ENCODE measurements at regions not wholly inside any gene's neighbourhood (a gene's known extent, or its start where the extent isn't known, plus 50 kb on each side); places are given as distances from the start of the nearest gene placed in this dataset.
"Not testable (repeated sequence)": the region's sequence is repeated elsewhere in the genome, so short reads cannot be mapped to it uniquely, and the experiment has no call there.

- no peak for DNase-seq (ENCODE audit: low read depth, low spot score)
Observed at GRCh38 chr18:73006331-73006730, 138.5 kb upstream of the NETO1 start.

DNA sequence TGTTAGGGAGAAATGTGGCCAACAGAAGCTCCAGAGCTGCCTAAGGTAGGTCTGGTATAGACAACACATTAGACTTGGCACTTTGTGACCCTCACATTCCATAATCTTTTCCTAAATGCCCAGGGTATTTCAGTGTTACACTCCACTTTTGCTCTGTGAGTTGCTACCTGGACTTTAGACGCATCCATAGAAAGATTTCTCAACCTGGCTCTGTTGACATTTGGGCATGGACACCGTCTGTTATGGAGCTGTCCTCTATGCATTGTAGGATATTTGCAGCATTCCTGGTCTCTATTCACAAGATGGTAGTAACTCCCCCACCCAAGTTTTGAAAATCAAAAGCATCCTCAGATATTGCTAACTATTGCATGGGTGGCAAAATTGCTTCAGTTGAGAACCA lies 136.5 kb upstream of the NETO1 start:
- DNase-seq (ENCODE audit: low read depth, low spot score), result no peak

GRCh38 chr18:72999971-73000607 lies 132.3 kb upstream of the NETO1 start:
- DNase-seq (ENCODE audit: low read depth, low spot score), result no peak

DNA sequence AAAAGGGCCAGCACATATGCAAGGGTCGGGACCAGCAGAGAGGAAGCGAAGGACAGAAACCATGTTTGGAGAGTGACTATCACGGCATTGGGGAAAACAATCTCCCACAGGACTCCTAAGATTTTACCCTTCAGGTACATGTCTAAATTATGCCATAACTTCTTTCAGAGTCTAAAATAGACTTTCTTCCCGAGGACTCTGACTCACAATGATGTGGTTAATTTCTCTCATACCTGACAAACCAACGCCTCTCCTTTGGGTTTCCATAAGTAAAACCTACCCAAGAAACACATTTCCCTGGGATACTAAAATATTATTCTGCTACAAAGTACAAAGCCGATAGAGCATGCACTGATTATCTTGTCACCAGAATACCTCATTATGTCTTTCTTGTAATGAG lies 127.8 kb upstream of the NETO1 start:
- DNase-seq (ENCODE audit: low read depth, low spot score), result no peak

GRCh38 chr18:72993250-72993649 lies 125.5 kb upstream of the NETO1 start:
- DNase-seq (ENCODE audit: low read depth, low spot score), result no peak

- no peak for DNase-seq (ENCODE audit: low read depth, low spot score)
Observed at GRCh38 chr18:72991379-72991778, 123.6 kb upstream of the NETO1 start.

DNA sequence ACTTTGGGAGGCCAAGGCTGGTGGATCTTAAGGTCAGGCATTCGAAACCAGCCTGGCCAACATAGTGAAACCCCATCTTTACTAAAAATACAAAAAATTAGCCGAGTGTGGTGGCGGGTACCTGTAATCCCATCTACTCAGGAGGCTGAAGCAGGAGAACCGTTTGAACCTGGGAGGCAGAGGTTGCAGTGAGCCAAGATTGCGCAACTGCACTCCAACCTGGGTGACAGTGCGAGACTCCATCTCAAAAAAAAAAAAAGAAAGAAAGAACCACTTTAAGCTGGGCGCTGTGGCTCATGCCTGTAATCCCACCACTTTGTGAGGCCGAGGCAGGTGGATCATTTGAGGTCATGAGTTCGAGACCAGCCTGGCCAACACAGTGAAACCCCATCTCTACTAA lies 119.8 kb upstream of the NETO1 start:
- not testable (repeated sequence) for DNase-seq (ENCODE audit: low read depth, low spot score)

DNA sequence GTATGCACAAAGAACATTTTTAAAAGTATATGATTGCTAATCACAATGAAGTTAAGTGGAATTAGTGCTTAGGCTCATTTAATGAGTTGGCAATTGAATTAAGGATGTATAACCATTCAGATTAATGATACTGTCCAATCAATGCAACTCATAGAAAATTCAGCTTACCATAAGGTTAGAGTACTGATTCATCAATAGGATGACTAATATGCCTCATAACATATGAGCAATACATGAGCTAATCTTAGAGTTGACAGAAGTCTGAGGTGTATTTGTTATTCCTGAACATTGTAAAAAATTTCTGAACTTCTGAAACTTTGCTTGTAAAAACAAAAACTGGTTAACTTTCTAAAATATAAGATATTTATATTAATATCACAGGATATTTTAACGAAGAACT lies 118.3 kb upstream of the NETO1 start:
- DNase-seq (ENCODE audit: low read depth, low spot score), result no peak

GRCh38 chr18:72985686-72986085 lies 117.9 kb upstream of the NETO1 start:
- DNase-seq (ENCODE audit: low read depth, low spot score), result no peak

DNA sequence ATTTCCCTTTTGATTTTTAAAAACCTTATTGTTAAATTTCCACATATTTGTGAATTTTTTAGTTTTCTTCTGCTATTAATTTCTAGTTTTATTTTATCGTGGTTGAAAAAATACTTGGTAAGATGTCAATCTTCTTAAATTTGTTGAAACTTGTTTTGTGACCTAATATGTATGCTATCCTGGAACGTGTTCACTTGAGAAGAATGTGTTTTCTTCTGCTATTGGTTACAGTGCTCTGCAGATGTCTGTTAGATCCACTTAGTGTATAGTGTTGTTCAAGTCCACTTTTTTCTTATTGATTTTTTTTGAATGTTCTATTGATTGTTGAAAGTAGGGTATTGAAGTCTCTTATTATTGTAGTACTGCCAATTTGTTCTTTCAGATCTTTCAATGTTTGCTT lies 116.5 kb upstream of the NETO1 start:
- no peak for DNase-seq (ENCODE audit: low read depth, low spot score)

DNA sequence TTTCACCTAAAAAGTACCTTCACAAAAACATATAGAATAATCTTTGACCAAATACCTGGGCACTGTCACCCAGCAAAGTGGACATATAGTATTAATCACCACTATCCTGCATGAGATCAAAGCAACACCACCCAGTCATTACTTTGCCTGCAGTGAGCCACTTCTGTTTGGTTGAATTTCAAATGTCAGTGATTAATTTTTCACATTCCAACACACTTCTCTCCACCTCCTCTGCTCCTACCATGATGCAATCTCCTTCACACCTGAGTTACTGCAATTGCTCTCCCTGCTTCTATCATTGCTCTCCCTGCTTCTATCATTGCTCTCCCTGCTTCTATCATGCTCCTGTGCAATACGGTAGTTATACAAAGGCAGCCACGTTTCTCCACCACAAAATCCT lies 106.1 kb upstream of the NETO1 start:
- no peak for DNase-seq (ENCODE audit: low read depth, low spot score)

- no peak for DNase-seq (ENCODE audit: low read depth, low spot score)
Observed at GRCh38 chr18:72965616-72966015, 97.8 kb upstream of the NETO1 start.

- DNase-seq (ENCODE audit: low read depth, low spot score), result not testable (repeated sequence)
Observed at GRCh38 chr18:72958195-72958594, 90.4 kb upstream of the NETO1 start.

- no peak for DNase-seq (ENCODE audit: low read depth, low spot score)
Observed at GRCh38 chr18:72948439-72948838, 80.7 kb upstream of the NETO1 start.

DNA sequence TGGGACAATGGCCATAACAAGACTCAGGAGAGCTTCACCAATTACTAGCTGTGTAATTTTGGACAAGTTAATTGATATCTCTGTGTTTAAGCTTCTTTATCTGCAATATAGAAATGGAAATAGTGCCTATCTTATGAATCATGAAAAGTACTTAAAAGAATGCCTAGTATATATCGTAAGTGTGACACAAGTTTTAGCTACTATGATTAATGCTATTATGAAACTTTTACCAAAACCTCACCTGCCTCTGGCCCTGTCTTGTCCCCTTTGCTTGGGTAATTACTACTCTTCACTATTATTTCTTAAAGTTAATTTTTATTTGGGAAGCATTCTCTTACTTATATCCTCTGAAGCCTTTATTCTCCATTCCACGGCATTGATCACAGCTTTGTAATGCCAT lies 75.0 kb upstream of the NETO1 start:
- DNase-seq (ENCODE audit: low read depth, low spot score), result no peak

DNA sequence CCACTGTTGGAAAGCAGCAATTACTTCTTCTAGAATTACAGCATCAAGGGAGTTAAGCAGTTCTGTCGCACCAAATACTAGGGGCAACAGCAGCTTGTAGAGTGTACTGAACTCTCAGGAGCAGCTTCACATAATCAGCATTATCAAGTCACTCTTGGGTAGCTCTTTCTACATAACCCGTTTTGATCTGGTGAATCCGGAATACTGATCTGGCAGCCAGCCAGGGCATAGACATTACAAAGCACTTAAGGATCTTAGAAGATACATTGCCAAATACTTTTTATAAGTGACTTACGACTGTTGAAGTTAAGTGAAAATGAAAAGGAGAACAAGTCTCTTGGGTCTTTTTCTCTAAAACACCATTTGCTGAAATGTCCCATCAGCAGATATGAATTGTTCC lies 73.2 kb upstream of the NETO1 start:
- DNase-seq (ENCODE audit: low read depth, low spot score), result no peak

- no peak for DNase-seq (ENCODE audit: low read depth, low spot score)
Observed at GRCh38 chr18:72940509-72940908, 72.7 kb upstream of the NETO1 start.

- no peak for DNase-seq (ENCODE audit: low read depth, low spot score)
Observed at GRCh38 chr18:72935744-72936143, 68.0 kb upstream of the NETO1 start.

DNA sequence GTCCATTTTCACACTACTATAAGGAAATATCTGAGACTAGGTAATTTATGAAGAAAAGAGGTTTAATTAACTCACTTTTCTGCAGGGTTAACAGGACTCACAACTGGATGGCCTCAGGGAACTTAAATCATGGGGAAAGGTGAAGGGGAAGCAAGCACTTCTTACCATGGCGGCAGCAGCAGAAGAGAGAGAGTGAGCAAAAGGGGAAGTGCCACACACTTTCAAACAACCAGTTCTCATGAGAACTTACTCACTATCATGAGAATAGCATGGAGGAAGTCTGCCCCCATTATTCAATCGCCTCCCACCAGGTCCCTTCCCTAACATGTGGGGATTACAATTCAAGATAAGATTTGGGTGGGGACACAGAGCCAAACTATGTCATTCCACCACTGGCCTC lies 55.1 kb upstream of the NETO1 start:
- no peak for DNase-seq (ENCODE audit: low read depth, low spot score)

Measured in brain pericyte (primary cell).